ENCODE measurements at regions not wholly inside any gene's neighbourhood (a gene's known extent, or its start where the extent isn't known, plus 50 kb on each side); places are given as distances from the start of the nearest gene placed in this dataset.

GRCh38 chr2:181152226-181152625 lies 171.8 kb downstream of the UBE2E3 start:
- DNase-seq: no peak

GRCh38 chr2:181152701-181153100 lies 172.3 kb downstream of the UBE2E3 start:
- DNase-seq: peak; percentile 9 to 54 (median 40)

- DNase-seq: no peak
These were observed 173.5 kb downstream of the UBE2E3 start for GRCh38 chr2:181153886-181154285.

GRCh38 chr2:181157326-181157725 lies 176.9 kb downstream of the UBE2E3 start:
- no peak for DNase-seq

- no peak for DNase-seq
These were observed 178.0 kb downstream of the UBE2E3 start for GRCh38 chr2:181158427-181158826.

GRCh38 chr2:181161615-181162014 lies 181.2 kb downstream of the UBE2E3 start:
- DNase-seq: no peak

GRCh38 chr2:181163139-181163538 lies 182.7 kb downstream of the UBE2E3 start:
- DNase-seq: no peak

- no peak for DNase-seq
These were observed 183.3 kb downstream of the UBE2E3 start for GRCh38 chr2:181163691-181164090.

GRCh38 chr2:181164699-181165098 lies 184.3 kb downstream of the UBE2E3 start:
- peak in 3 of 4 experiments; percentile 5 to 61 (median 54) for DNase-seq

GRCh38 chr2:181165199-181165868 lies 184.9 kb downstream of the UBE2E3 start:
- no peak for DNase-seq

GRCh38 chr2:181169503-181169902 lies 189.1 kb downstream of the UBE2E3 start:
- DNase-seq: no peak

- DNase-seq: no peak
These were observed 189.9 kb downstream of the UBE2E3 start for GRCh38 chr2:181170256-181170655.

GRCh38 chr2:181172676-181173075 lies 192.3 kb downstream of the UBE2E3 start:
- DNase-seq: no peak

GRCh38 chr2:181174611-181175580 lies 194.5 kb downstream of the UBE2E3 start:
- no peak for DNase-seq

GRCh38 chr2:181176540-181176939 lies 196.1 kb downstream of the UBE2E3 start:
- DNase-seq: no peak

GRCh38 chr2:181177376-181177775 lies 197.0 kb downstream of the UBE2E3 start:
- no peak for DNase-seq

- DNase-seq: no peak
These were observed 197.7 kb downstream of the UBE2E3 start for GRCh38 chr2:181178130-181178529.

GRCh38 chr2:181178823-181179412 lies 198.5 kb downstream of the UBE2E3 start:
- peak in 3 of 4 experiments; percentile 26 to 38 (median 30) for DNase-seq

- peak; percentile 19 to 63 (median 47) for DNase-seq
These were observed 203.6 kb downstream of the UBE2E3 start for GRCh38 chr2:181183878-181184542.

GRCh38 chr2:181185421-181185820 lies 205.0 kb downstream of the UBE2E3 start:
- DNase-seq: peak; percentile 46 to 70 (median 56)

GRCh38 chr2:181185948-181186347 lies 205.5 kb downstream of the UBE2E3 start:
- DNase-seq: no peak

- DNase-seq: no peak
These were observed 208.2 kb downstream of the UBE2E3 start for GRCh38 chr2:181188605-181189004.

GRCh38 chr2:181189951-181190350 lies 209.5 kb downstream of the UBE2E3 start:
- DNase-seq: no peak
